Right cardiac atrium (tissue), 5 donors: ENCODE measurements at regions not wholly inside any gene's neighbourhood (a gene's known extent, or its start where the extent isn't known, plus 50 kb on each side); places are given as distances from the start of the nearest gene placed in this dataset.
A peak's percentile ranks its signal among the peaks of the same experiment; 100 is the strongest.

Source experiments
- ATAC-seq, 2 donors: fragments of 200-7000 bp; cut with Tn5 transposase; one replicate each; pipeline versions ENCODE4 v1.8.0 to v1.9.1; 2020; ENCODE audit warnings: moderate library complexity in 2 of 2, mild to moderate bottlenecking in 1 of 2
- DNase-seq, 3 donors: peaks; one replicate each; pipeline ENCODE4 v3.0.0-alpha.2; 2020
- H3K27ac ChIP-seq: one replicate; pipeline ENCODE4 v1.5.1; 2013; ENCODE audit warnings: mild to moderate bottlenecking, low read length, control low read depth, moderate library complexity
- H3K27me3 ChIP-seq: one replicate; pipeline ENCODE4 v1.6.1; 2013; ENCODE audit not compliant: control insufficient read depth, insufficient read depth
- H3K4me1 ChIP-seq: one replicate; pipeline ENCODE4 v1.6.1; 2013; ENCODE audit warnings: low read length; ENCODE audit not compliant: control insufficient read depth, insufficient read depth
- H3K4me3 ChIP-seq: one replicate; pipeline ENCODE4 v1.5.1; 2013; ENCODE audit warnings: low read length, control low read depth
- H3K9me3 ChIP-seq: one replicate; pipeline ENCODE4 v1.6.1; 2013; ENCODE audit warnings: low read length; ENCODE audit not compliant: control insufficient read depth
- WGBS: extraction: QIAGEN DNeasy Blood & Tissue Kit; methylation state at CpG from one replicate; pipeline ENCODE4 v1.1.7; 2013; 5-methylcytosine and 5-hydroxymethylcytosine counted together
- intact Hi-C, 4 donors: fragments of 100-400 bp; cut with DNase I; formaldehyde crosslinking; loops; one replicate each; pipeline versions ENCODE4 v1.11.0 to v1.14.0; 2022 to 2023
- donor health status: healthy with polysubstance abuse.
- donor health status: DM: no; HTN: yes; CAD: no.
- donor health status: DM: no; HTN: no; CAD: no.
- donor health status: DM: no; HTN: yes; CAD: no; lungs with severe emphysema.
- donor health status: DM: yes; HTN: yes; CAD: no.

GRCh38 chr4:31125061-31125460 lies 404.9 kb downstream of the PCDH7 start:
- Histone ChIP-seq H3K27ac (no peak overlapping the region), H3K27me3 (no peaks in the 10 kb centered on the region), H3K9me3 (no peaks in the 10 kb centered on the region), H3K4me3 (no peak overlapping the region), H3K4me1 (no peaks in the 10 kb centered on the region)
- ATAC-seq (no peak), DNase-seq (no peak)
- intact Hi-C loops, result no loop called here
- WGBS, result 60% methylated on average over 1 of the region's 1 CpG

- DNase-seq (no peak), ATAC-seq (peak in 1 of 2 donors; percentile 60)
- H3K4me3 ChIP-seq, result no peak overlapping the region
- no peaks in the 10 kb centered on the region for H3K27me3 ChIP-seq
- WGBS, result 28% methylated on average over 2 of the region's 2 CpGs
- no peaks in the 10 kb centered on the region for H3K9me3 ChIP-seq
- H3K4me1 ChIP-seq, result no peaks in the 10 kb centered on the region
- H3K27ac ChIP-seq, result no peak overlapping the region
- intact Hi-C loops, result no loop called here
These were observed 405.3 kb downstream of the PCDH7 start for GRCh38 chr4:31125496-31125895.

- DNase-seq (no peak), ATAC-seq (no peak)
- intact Hi-C loops, result no loop called here
- no peaks in the 10 kb centered on the region for H3K4me1 ChIP-seq
- H3K9me3 ChIP-seq, result no peaks in the 10 kb centered on the region
- WGBS, result 92% methylated on average over 5 of the region's 5 CpGs
- no peak overlapping the region for H3K4me3 ChIP-seq
- H3K27me3 ChIP-seq, result no peaks in the 10 kb centered on the region
- H3K27ac ChIP-seq, result no peak overlapping the region
These were observed 406.8 kb downstream of the PCDH7 start for GRCh38 chr4:31126881-31127398.

GRCh38 chr4:31130930-31131329 lies 410.8 kb downstream of the PCDH7 start:
- Histone ChIP-seq H3K4me3 (no peak overlapping the region), H3K27me3 (no peaks in the 10 kb centered on the region), H3K9me3 (no peaks in the 10 kb centered on the region), H3K27ac (no peak overlapping the region), H3K4me1 (no peaks in the 10 kb centered on the region)
- intact Hi-C loops, result no loop called here
- 85% methylated on average over 3 of the region's 3 CpGs for WGBS
- no peak for DNase-seq
- ATAC-seq, result no peak

- H3K4me1 ChIP-seq, result no peaks in the 10 kb centered on the region
- DNase-seq (no peak), ATAC-seq (peak; percentile 25 to 71)
- 34% methylated on average over 1 of the region's 1 CpG for WGBS
- H3K4me3 ChIP-seq, result no peak overlapping the region
- no peaks in the 10 kb centered on the region for H3K27me3 ChIP-seq
- no peaks in the 10 kb centered on the region for H3K9me3 ChIP-seq
- intact Hi-C loops, result no loop called here
- no peak overlapping the region for H3K27ac ChIP-seq
These were observed 414.6 kb downstream of the PCDH7 start for GRCh38 chr4:31134720-31135119.

GRCh38 chr4:31139767-31140166 lies 419.6 kb downstream of the PCDH7 start:
- intact Hi-C loops, result no loop called here
- WGBS, result 77% methylated on average over 1 of the region's 1 CpG
- Histone ChIP-seq H3K27me3 (no peaks in the 10 kb centered on the region), H3K27ac (no peak overlapping the region), H3K4me1 (no peaks in the 10 kb centered on the region), H3K4me3 (no peak overlapping the region), H3K9me3 (no peaks in the 10 kb centered on the region)
- ATAC-seq, result no peak
- DNase-seq, result no peak

GRCh38 chr4:31141095-31141831 lies 421.1 kb downstream of the PCDH7 start:
- WGBS, result 62% methylated on average over 4 of the region's 4 CpGs
- Histone ChIP-seq H3K27ac (no peak overlapping the region), H3K4me3 (no peak overlapping the region), H3K4me1 (no peaks in the 10 kb centered on the region), H3K9me3 (no peaks in the 10 kb centered on the region), H3K27me3 (no peaks in the 10 kb centered on the region)
- DNase-seq, result no peak
- intact Hi-C loops, result no loop called here
- no peak for ATAC-seq

- H3K9me3 ChIP-seq, result no peaks in the 10 kb centered on the region
- 94% methylated on average over 1 of the region's 1 CpG for WGBS
These were observed 421.6 kb downstream of the PCDH7 start for GRCh38 chr4:31141832-31142142.

GRCh38 chr4:31146366-31146765 lies 426.2 kb downstream of the PCDH7 start:
- no peaks in the 10 kb centered on the region for H3K27me3 ChIP-seq
- H3K9me3 ChIP-seq, result no peaks in the 10 kb centered on the region
- no peak for ATAC-seq
- no peaks in the 10 kb centered on the region for H3K4me1 ChIP-seq
- intact Hi-C loops, result no loop called here
- H3K4me3 ChIP-seq, result no peak overlapping the region
- no peak overlapping the region for H3K27ac ChIP-seq
- DNase-seq, result no peak
- 79% methylated on average over 6 of the region's 6 CpGs for WGBS

More at GRCh38 chr4:31141832-31142142, 421.6 kb downstream of the PCDH7 start:
- ATAC-seq (no peak), DNase-seq (no peak)
- intact Hi-C loops, result no loop called here
- H3K4me1 ChIP-seq, result no peaks in the 10 kb centered on the region
- H3K27me3 ChIP-seq, result no peaks in the 10 kb centered on the region
- H3K4me3 ChIP-seq, result no peak overlapping the region
- no peak overlapping the region for H3K27ac ChIP-seq

- Histone ChIP-seq H3K4me3 (no peak overlapping the region), H3K9me3 (no peaks in the 10 kb centered on the region), H3K27ac (no peak overlapping the region), H3K4me1 (no peaks in the 10 kb centered on the region), H3K27me3 (no peaks in the 10 kb centered on the region)
- no peak for DNase-seq
- intact Hi-C loops, result no loop called here
- ATAC-seq, result no peak
- 53% methylated on average over 1 of the region's 1 CpG for WGBS
These were observed 428.8 kb downstream of the PCDH7 start for GRCh38 chr4:31148990-31149389.

- no peaks in the 10 kb centered on the region for H3K9me3 ChIP-seq
- DNase-seq (no peak), ATAC-seq (no peak)
- 74% methylated on average over 1 of the region's 1 CpG for WGBS
- H3K4me1 ChIP-seq, result no peaks in the 10 kb centered on the region
- intact Hi-C loops, result no loop called here
- no peak overlapping the region for H3K27ac ChIP-seq
- no peaks in the 10 kb centered on the region for H3K27me3 ChIP-seq
- H3K4me3 ChIP-seq, result no peak overlapping the region
These were observed 436.1 kb downstream of the PCDH7 start for GRCh38 chr4:31156221-31156620.

- ATAC-seq (no peak), DNase-seq (no peak)
- no peaks in the 10 kb centered on the region for H3K27me3 ChIP-seq
- H3K4me3 ChIP-seq, result no peak overlapping the region
- no peaks in the 10 kb centered on the region for H3K9me3 ChIP-seq
- intact Hi-C loops, result no loop called here
- 75% methylated on average over 3 of the region's 3 CpGs for WGBS
- no peaks in the 10 kb centered on the region for H3K4me1 ChIP-seq
- no peak overlapping the region for H3K27ac ChIP-seq
These were observed 440.0 kb downstream of the PCDH7 start for GRCh38 chr4:31160146-31160545.
